ENCODE measurements at regions not wholly inside any gene's neighbourhood (a gene's known extent, or its start where the extent isn't known, plus 50 kb on each side); places are given as distances from the start of the nearest gene placed in this dataset.

- DNase-seq (ENCODE audit: low read depth): no peak
These were observed 450.8 kb downstream of the EIPR1 start for GRCh38 chr2:2926858-2927175.

GRCh38 chr2:2926009-2926857 lies 451.4 kb downstream of the EIPR1 start:
- no peak for DNase-seq (ENCODE audit: low read depth)

- no peak for DNase-seq (ENCODE audit: low read depth)
These were observed 455.5 kb downstream of the EIPR1 start for GRCh38 chr2:2922156-2922555.

GRCh38 chr2:2921011-2921720 lies 456.5 kb downstream of the EIPR1 start:
- no peak for DNase-seq (ENCODE audit: low read depth)

GRCh38 chr2:2919574-2920365 lies 457.8 kb downstream of the EIPR1 start:
- DNase-seq (ENCODE audit: low read depth): no peak

- DNase-seq (ENCODE audit: low read depth): no peak
These were observed 458.6 kb downstream of the EIPR1 start for GRCh38 chr2:2919026-2919425.

GRCh38 chr2:2916621-2917020 lies 461.0 kb downstream of the EIPR1 start:
- DNase-seq (ENCODE audit: low read depth): no peak

GRCh38 chr2:2914252-2914651 lies 463.4 kb downstream of the EIPR1 start:
- DNase-seq (ENCODE audit: low read depth): no peak

GRCh38 chr2:2913601-2914120 lies 464.0 kb downstream of the EIPR1 start:
- no peak for DNase-seq (ENCODE audit: low read depth)

- DNase-seq (ENCODE audit: low read depth): no peak
These were observed 464.9 kb downstream of the EIPR1 start for GRCh38 chr2:2912731-2913130.

GRCh38 chr2:2912293-2912692 lies 465.3 kb downstream of the EIPR1 start:
- no peak for DNase-seq (ENCODE audit: low read depth)

- DNase-seq (ENCODE audit: low read depth): no peak
These were observed 467.4 kb downstream of the EIPR1 start for GRCh38 chr2:2910259-2910658.

- no peak for DNase-seq (ENCODE audit: low read depth)
These were observed 468.3 kb downstream of the EIPR1 start for GRCh38 chr2:2909086-2910035.

- DNase-seq (ENCODE audit: low read depth): no peak
These were observed 471.5 kb downstream of the EIPR1 start for GRCh38 chr2:2906091-2906490.

GRCh38 chr2:2904721-2905350 lies 472.8 kb downstream of the EIPR1 start:
- DNase-seq (ENCODE audit: low read depth): no peak

GRCh38 chr2:2902547-2903281 lies 474.9 kb downstream of the EIPR1 start:
- DNase-seq (ENCODE audit: low read depth): no peak

- DNase-seq (ENCODE audit: low read depth): no peak
These were observed 476.0 kb downstream of the EIPR1 start for GRCh38 chr2:2901384-2902345.

GRCh38 chr2:2899826-2900225 lies 477.8 kb downstream of the EIPR1 start:
- DNase-seq (ENCODE audit: low read depth): no peak

- no peak for DNase-seq (ENCODE audit: low read depth)
These were observed 478.9 kb downstream of the EIPR1 start for GRCh38 chr2:2898744-2899143.

All from renal cortical epithelial cell (primary cell).